ENCODE measurements at regions not wholly inside any gene's neighbourhood (a gene's known extent, or its start where the extent isn't known, plus 50 kb on each side); places are given as distances from the start of the nearest gene placed in this dataset.

DNA sequence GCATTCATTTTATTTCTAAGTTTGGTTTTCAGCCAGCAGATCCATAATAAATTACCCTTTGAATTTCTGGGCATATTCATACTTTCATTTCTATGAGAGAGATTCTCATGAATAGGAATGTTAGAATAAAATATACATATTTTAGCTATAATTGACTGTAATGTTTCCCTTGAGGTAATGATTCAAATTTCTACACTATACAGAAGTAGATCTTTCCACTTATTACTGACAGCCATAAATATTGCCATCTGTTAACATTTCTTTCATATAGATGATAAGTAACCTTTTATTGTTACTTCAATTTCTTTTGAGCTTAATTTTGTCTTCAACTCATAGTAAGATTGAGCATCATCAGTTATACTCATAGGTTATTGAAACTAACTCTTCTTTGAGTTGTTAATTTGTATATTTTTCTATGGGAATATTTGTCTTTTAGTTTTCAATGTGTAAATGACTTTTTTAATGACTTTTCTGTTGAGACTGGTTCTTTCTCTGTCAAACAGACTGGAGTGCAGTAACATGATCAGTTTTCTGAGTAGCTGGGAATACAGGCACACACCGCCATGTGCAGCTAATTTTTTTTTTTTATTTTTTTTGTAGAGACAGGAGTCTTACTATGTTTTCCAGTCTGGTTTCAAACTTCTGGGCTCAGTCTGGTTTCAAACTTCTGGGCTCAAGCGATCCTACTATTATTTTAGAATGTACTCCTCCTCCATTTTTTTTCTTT lies 991.6 kb downstream of the SLC6A15 start:
- Histone ChIP-seq H3K27ac (ENCODE audit: low read depth, low read length) (no peak overlapping the region), H3K9me3 (ENCODE audit: control insufficient read depth, insufficient read depth, low read length) (no peaks in the 10 kb centered on the region), H3K27me3 (ENCODE audit: control insufficient read depth, insufficient read depth, low read length) (no peaks in the 10 kb centered on the region), H3K4me3 (ENCODE audit: low read depth, low read length) (no peak overlapping the region)
- ChIA-PET POLR2A (no interaction called here), CTCF (no interaction called here)
- no peak for DNase-seq (ENCODE audit: low read depth, low spot score)
- TF ChIP-seq, protein P1, sequence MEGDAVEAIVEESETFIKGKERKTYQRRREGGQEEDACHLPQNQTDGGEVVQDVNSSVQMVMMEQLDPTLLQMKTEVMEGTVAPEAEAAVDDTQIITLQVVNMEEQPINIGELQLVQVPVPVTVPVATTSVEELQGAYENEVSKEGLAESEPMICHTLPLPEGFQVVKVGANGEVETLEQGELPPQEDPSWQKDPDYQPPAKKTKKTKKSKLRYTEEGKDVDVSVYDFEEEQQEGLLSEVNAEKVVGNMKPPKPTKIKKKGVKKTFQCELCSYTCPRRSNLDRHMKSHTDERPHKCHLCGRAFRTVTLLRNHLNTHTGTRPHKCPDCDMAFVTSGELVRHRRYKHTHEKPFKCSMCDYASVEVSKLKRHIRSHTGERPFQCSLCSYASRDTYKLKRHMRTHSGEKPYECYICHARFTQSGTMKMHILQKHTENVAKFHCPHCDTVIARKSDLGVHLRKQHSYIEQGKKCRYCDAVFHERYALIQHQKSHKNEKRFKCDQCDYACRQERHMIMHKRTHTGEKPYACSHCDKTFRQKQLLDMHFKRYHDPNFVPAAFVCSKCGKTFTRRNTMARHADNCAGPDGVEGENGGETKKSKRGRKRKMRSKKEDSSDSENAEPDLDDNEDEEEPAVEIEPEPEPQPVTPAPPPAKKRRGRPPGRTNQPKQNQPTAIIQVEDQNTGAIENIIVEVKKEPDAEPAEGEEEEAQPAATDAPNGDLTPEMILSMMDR (IDR thresholded peaks at IDR 0.05; ENCODE audit: low read depth, low read length) = no peak

DNA sequence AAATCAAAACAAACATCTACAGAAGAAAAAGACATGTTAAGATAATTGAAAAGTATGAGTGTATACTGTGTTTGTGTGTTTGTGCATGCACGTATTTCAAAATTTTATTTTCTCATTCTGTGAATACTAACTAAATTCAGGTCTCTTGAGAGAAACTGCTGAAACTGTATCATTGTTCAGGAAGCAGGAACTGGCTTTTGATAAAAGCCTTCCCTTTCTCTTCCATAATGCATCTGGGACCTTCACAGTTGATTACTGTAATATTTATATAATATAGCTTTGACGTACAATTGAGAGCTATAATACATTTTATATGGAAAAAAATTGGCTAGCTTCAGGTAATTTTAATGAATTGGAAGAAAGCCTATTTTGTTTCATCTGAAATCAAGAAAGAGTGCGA lies 993.5 kb downstream of the SLC6A15 start:
- H3K9me3 ChIP-seq (ENCODE audit: control insufficient read depth, insufficient read depth, low read length) = no peaks in the 10 kb centered on the region
- H3K27ac ChIP-seq (ENCODE audit: low read depth, low read length) = no peak overlapping the region
- ChIA-PET CTCF (no interaction called here), POLR2A (no interaction called here)
- no peak overlapping the region for H3K4me3 ChIP-seq (ENCODE audit: low read depth, low read length)
- TF ChIP-seq, protein P1 (IDR thresholded peaks at IDR 0.05; ENCODE audit: low read depth, low read length) = no peak
- H3K27me3 ChIP-seq (ENCODE audit: control insufficient read depth, insufficient read depth, low read length) = no peaks in the 10 kb centered on the region
- DNase-seq (ENCODE audit: low read depth, low spot score) = no peak

DNA sequence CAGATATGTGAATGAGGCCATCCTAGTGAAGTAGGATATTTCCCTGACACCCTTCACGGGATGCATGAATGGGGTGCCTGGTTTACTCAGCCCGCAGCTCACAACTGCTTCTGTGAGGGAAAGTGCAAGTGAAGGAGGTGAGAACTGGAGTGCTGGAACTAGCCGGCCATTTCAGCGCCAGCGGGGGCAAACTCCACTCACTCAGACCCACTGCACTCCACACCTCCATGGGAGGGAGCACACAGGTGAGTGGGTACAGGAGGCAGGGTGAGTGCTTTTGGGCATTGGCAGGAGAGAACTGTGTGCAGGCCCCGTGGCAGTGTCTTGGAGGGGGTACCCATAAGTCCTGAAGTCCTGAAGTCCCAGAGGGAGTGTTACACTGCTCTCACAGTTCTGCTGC lies 1008.4 kb downstream of the SLC6A15 start:
- H3K9me3 ChIP-seq (ENCODE audit: control insufficient read depth, insufficient read depth, low read length) = no peaks in the 10 kb centered on the region
- no peaks in the 10 kb centered on the region for H3K27me3 ChIP-seq (ENCODE audit: control insufficient read depth, insufficient read depth, low read length)
- H3K4me3 ChIP-seq (ENCODE audit: low read depth, low read length) = no peak overlapping the region
- TF ChIP-seq, protein P1 (IDR thresholded peaks at IDR 0.05; ENCODE audit: low read depth, low read length) = no peak
- POLR2A ChIA-PET = no interaction called here
- no peak overlapping the region for H3K27ac ChIP-seq (ENCODE audit: low read depth, low read length)
- CTCF ChIA-PET = no interaction called here
- DNase-seq (ENCODE audit: low read depth, low spot score) = no peak

DNA sequence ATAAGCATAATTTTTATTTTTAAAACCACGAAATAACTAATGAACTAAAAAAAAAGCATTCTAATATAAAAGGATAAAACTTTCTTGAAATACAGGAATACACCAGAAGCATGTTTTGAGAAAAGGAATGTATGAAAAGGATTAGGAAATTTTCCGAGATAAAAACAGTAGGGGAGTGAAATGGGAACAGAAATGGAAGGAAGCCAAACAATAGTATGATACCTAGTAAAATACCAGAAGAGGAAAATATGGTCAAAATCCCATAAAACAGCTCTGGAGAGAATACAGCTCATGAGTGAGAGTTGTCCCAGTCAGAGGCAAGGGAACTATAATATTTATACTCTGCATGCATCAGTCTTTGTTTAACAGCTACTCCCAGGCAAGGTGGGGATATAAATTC lies 1016.2 kb downstream of the SLC6A15 start:
- ChIA-PET CTCF (no interaction called here), POLR2A (no interaction called here)
- DNase-seq (ENCODE audit: low read depth, low spot score) = no peak
- no peak overlapping the region for H3K4me3 ChIP-seq (ENCODE audit: low read depth, low read length)
- TF ChIP-seq, protein P1 (IDR thresholded peaks at IDR 0.05; ENCODE audit: low read depth, low read length) = no peak
- H3K27ac ChIP-seq (ENCODE audit: low read depth, low read length) = no peak overlapping the region
- no peaks in the 10 kb centered on the region for H3K27me3 ChIP-seq (ENCODE audit: control insufficient read depth, insufficient read depth, low read length)
- no peaks in the 10 kb centered on the region for H3K9me3 ChIP-seq (ENCODE audit: control insufficient read depth, insufficient read depth, low read length)

DNA sequence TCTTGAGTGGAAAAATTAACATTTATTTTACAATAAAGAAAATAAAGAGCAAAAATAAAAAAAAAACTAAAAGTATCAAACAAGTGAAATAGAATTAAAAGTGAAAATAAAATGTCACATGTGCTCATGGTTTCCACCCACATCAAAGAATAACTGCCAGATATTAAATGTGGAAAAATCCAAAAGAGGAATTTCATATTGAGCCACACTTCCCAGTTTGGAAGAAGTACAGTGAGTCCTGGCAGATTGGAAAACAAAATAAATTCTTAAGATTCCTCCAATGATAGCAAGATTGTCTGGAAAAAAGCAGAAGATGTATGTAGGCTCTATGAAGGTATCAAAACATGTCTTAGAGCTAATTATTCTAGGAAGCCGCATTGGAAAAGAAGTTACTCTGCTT lies 1019.5 kb downstream of the SLC6A15 start:
- no peak for DNase-seq (ENCODE audit: low read depth, low spot score)
- CTCF ChIA-PET = no interaction called here
- Histone ChIP-seq H3K27ac (ENCODE audit: low read depth, low read length) (no peak overlapping the region), H3K4me3 (ENCODE audit: low read depth, low read length) (no peak overlapping the region), H3K27me3 (ENCODE audit: control insufficient read depth, insufficient read depth, low read length) (no peaks in the 10 kb centered on the region), H3K9me3 (ENCODE audit: control insufficient read depth, insufficient read depth, low read length) (no peaks in the 10 kb centered on the region)
- POLR2A ChIA-PET = no interaction called here
- TF ChIP-seq, protein P1 (IDR thresholded peaks at IDR 0.05; ENCODE audit: low read depth, low read length) = no peak

Data from AG04450 (cell line).